GM10266 (cell line): ENCODE measurements at regions not wholly inside any gene's neighbourhood (a gene's known extent, or its start where the extent isn't known, plus 50 kb on each side); places are given as distances from the start of the nearest gene placed in this dataset.

ENCODE experiments used
- DNase-seq: peaks from one replicate; pipeline ENCODE4 v3.0.0; 2012; ENCODE audit errors: extremely low spot score
- CTCF ChIP-seq: IDR thresholded peaks from 2 replicates; pipeline ENCODE4 v1.5.1; 2012; ENCODE audit warnings: mild to moderate bottlenecking, low read depth; ENCODE audit not compliant: control insufficient read depth, insufficient read depth; ENCODE audit errors: missing control alignments

GRCh38 chr4:152045807-152046571 lies 285.2 kb upstream of the GATB start:
- peak; percentile 50 for DNase-seq
- TF ChIP-seq CTCF: peak; percentile 78

GRCh38 chr4:152045449-152045806 lies 284.6 kb upstream of the GATB start:
- TF ChIP-seq CTCF: no peak
- DNase-seq: no peak

DNA sequence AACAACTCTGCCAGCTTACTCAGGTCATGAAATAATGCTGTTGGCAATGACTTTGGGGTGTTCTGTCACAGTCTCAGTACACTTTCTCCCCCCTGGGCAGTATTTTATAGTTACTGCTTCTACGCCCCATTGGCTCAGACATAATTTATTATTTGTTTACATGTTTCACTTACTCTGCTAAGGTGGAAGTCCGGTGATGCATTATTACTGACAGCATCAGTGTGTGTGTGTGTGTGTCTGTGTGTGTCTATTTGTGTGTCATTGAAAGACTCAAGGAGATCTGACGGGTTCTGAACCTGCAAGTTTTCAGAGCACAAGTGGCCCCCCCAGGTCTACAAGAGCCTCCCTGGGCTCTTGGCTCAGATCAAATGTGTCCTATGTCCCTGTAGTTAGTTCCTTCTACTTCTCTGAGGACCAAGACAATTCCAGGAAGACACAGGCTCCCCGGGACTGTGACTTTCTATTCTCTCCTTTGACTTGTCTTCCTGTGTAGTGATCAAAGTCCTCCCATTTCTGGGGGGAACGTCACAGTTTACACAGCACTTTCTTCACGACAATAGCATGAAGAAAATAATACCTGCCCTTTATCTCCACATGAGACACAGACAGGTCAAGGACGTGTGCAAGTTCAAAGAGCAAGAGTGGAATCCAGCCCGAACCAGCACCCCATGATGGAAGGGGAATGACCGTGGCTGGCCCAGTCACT lies 283.7 kb upstream of the GATB start:
- DNase-seq: no peak
- TF ChIP-seq CTCF: no peak

DNA sequence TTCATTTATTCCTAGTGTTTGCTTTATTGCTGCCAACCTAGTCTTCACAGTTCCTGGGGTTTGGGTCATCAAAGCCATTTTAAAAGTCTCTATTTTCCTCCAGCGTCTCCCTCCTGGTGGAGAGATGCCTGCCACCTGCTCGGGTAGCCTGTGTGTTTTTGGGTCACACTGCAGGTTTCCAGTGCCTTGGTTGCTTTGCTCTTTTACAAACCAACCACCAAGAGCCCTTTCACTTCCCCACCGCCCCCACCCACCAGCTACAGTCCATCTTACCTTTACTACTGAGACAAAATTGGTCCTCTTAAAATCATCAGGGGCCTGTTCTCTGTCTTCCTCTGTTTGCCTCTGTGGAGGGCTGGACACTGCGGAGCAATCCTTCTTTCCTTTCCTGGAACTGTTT lies 280.5 kb upstream of the GATB start:
- TF ChIP-seq CTCF: no peak
- DNase-seq: peak; percentile 18

- no peak for TF ChIP-seq CTCF
Measured at GRCh38 chr4:152039691-152040090, 278.9 kb upstream of the GATB start.

GRCh38 chr4:152039023-152039481 lies 278.2 kb upstream of the GATB start:
- no peak for TF ChIP-seq CTCF
- no peak for DNase-seq

More at GRCh38 chr4:152039691-152040090, 278.9 kb upstream of the GATB start:
- DNase-seq: no peak

DNA sequence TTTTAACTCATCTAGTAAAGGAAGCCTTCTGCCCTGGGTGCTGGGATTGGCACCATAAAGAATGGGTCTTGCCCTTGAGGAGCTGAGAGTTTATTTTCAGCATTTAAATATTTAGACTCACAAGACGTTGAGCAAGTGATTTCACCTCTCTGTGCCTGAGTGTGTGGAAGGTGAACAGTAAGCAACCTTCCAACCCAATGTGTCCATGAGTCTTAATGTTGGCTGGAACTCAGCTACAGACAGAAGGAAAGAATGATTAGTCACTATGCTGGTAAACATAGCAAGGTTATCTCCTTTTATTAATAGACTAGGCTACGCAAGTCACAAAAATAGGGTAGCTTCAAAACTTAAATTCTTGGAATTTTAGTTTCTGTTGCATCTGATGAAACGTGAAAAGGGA lies 277.4 kb upstream of the GATB start:
- TF ChIP-seq CTCF: no peak
- no peak for DNase-seq
